Anterior cingulate cortex (tissue), 58 donors: ENCODE measurements at regions not wholly inside any gene's neighbourhood (a gene's known extent, or its start where the extent isn't known, plus 50 kb on each side); places are given as distances from the start of the nearest gene placed in this dataset.

Experiments used
- DNase-seq, 58 donors: peaks; one replicate each; lab custom pipeline; 2025; lab: John Stamatoyannopoulos, UW

GRCh38 chr5:115072266-115073064 is 97.2 kb downstream of the TRIM36 start:
- no peak for DNase-seq

- no peak for DNase-seq
Measured at GRCh38 chr5:115070737-115071136, 99.0 kb downstream of the TRIM36 start.

GRCh38 chr5:115069087-115069968 is 100.4 kb downstream of the TRIM36 start:
- DNase-seq: peak in 47 of 58 donors; percentile 0 to 80 (median 13)

GRCh38 chr5:115068239-115069086 is 101.2 kb downstream of the TRIM36 start:
- no peak for DNase-seq

GRCh38 chr5:115064380-115064779 is 105.3 kb downstream of the TRIM36 start:
- DNase-seq: peak in 4 of 58 donors; percentile 3 to 12 (median 4)

GRCh38 chr5:115054387-115054951 is 115.2 kb downstream of the TRIM36 start:
- DNase-seq: no peak

- no peak for DNase-seq
Measured at GRCh38 chr5:115052948-115053347, 116.8 kb downstream of the TRIM36 start.

GRCh38 chr5:115050866-115051265 is 118.8 kb downstream of the TRIM36 start:
- DNase-seq: no peak

GRCh38 chr5:115033861-115034260 is 135.8 kb downstream of the TRIM36 start:
- peak in 24 of 58 donors; percentile 0 to 21 (median 4) for DNase-seq

- no peak for DNase-seq
Measured at GRCh38 chr5:115028557-115028956, 141.2 kb downstream of the TRIM36 start.

- DNase-seq: no peak
Measured at GRCh38 chr5:115024922-115025321, 144.8 kb downstream of the TRIM36 start.

- DNase-seq: no peak
Measured at GRCh38 chr5:115022303-115022702, 147.4 kb downstream of the TRIM36 start.

GRCh38 chr5:115016646-115017045 is 153.1 kb downstream of the TRIM36 start:
- DNase-seq: no peak

- DNase-seq: no peak
Measured at GRCh38 chr5:114999176-114999575, 170.5 kb downstream of the TRIM36 start.

GRCh38 chr5:114989512-114989911 is 180.2 kb downstream of the TRIM36 start:
- no peak for DNase-seq

- DNase-seq: no peak
Measured at GRCh38 chr5:114988096-114988495, 181.6 kb downstream of the TRIM36 start.

GRCh38 chr5:114984796-114985195 is 184.9 kb downstream of the TRIM36 start:
- DNase-seq: peak in 4 of 58 donors; percentile 0 to 33 (median 4)

GRCh38 chr5:114981111-114981510 is 188.6 kb downstream of the TRIM36 start:
- peak in 2 of 58 donors; percentile 3 to 13 for DNase-seq

- DNase-seq: no peak
Measured at GRCh38 chr5:114977979-114978573, 191.6 kb downstream of the TRIM36 start.

- no peak for DNase-seq
Measured at GRCh38 chr5:114969482-114969881, 200.2 kb downstream of the TRIM36 start.
